NCI-H82 (cell line): ENCODE measurements at regions not wholly inside any gene's neighbourhood (a gene's known extent, or its start where the extent isn't known, plus 50 kb on each side); places are given as distances from the start of the nearest gene placed in this dataset.
A peak's percentile ranks its signal among the peaks of the same experiment; 100 is the strongest.
"Not testable (repeated sequence)": the region's sequence is repeated elsewhere in the genome, so short reads cannot be mapped to it uniquely, and the experiment has no call there.

Experiments
- DNase-seq: peaks from one replicate; lab custom pipeline; 2025; lab: John Stamatoyannopoulos, UW

GRCh38 chr5:54404568-54404967 lies 50.9 kb upstream of the HSPB3 start:
- DNase-seq = no peak

GRCh38 chr5:54403885-54404416 lies 51.5 kb upstream of the HSPB3 start:
- no peak for DNase-seq

- no peak for DNase-seq
Measured at GRCh38 chr5:54403121-54403520, 52.4 kb upstream of the HSPB3 start.

- no peak for DNase-seq
Measured at GRCh38 chr5:54401515-54401914, 54.0 kb upstream of the HSPB3 start.

- DNase-seq = no peak
Measured at GRCh38 chr5:54398191-54398590, 57.3 kb upstream of the HSPB3 start.

GRCh38 chr5:54397420-54397819 lies 58.1 kb upstream of the HSPB3 start:
- no peak for DNase-seq

- DNase-seq = not testable (repeated sequence)
Measured at GRCh38 chr5:54393007-54393406, 62.5 kb upstream of the HSPB3 start.

- DNase-seq = no peak
Measured at GRCh38 chr5:54390539-54391031, 64.9 kb upstream of the HSPB3 start.

GRCh38 chr5:54390015-54390414 lies 65.5 kb upstream of the HSPB3 start:
- peak; percentile 74 for DNase-seq

- DNase-seq = not testable (repeated sequence)
Measured at GRCh38 chr5:54389399-54389798, 66.1 kb upstream of the HSPB3 start.

- DNase-seq = no peak
Measured at GRCh38 chr5:54388811-54389210, 66.7 kb upstream of the HSPB3 start.

- DNase-seq = no peak
Measured at GRCh38 chr5:54388409-54388808, 67.1 kb upstream of the HSPB3 start.

GRCh38 chr5:54387659-54388232 lies 67.8 kb upstream of the HSPB3 start:
- DNase-seq = no peak

- DNase-seq = no peak
Measured at GRCh38 chr5:54387031-54387430, 68.5 kb upstream of the HSPB3 start.

- no peak for DNase-seq
Measured at GRCh38 chr5:54385994-54386393, 69.5 kb upstream of the HSPB3 start.

- DNase-seq = no peak
Measured at GRCh38 chr5:54384356-54384933, 71.1 kb upstream of the HSPB3 start.

GRCh38 chr5:54383941-54384340 lies 71.6 kb upstream of the HSPB3 start:
- no peak for DNase-seq

- no peak for DNase-seq
Measured at GRCh38 chr5:54383225-54383901, 72.1 kb upstream of the HSPB3 start.

GRCh38 chr5:54381319-54381718 lies 70.9 kb upstream of the ARL15 start:
- not testable (repeated sequence) for DNase-seq

- no peak for DNase-seq
Measured at GRCh38 chr5:54379590-54379989, 69.2 kb upstream of the ARL15 start.

- no peak for DNase-seq
Measured at GRCh38 chr5:54378707-54379106, 68.3 kb upstream of the ARL15 start.

GRCh38 chr5:54377339-54377738 lies 67.0 kb upstream of the ARL15 start:
- not testable (repeated sequence) for DNase-seq

- DNase-seq = no peak
Measured at GRCh38 chr5:54370982-54371381, 60.6 kb upstream of the ARL15 start.
